Activated CD4-positive, alpha-beta memory T cell treated with anti-CD3 and anti-CD28 coated beads, Interleukin-2, amount 10 ng/mL, durations not matched to agents 7 days and 5 days (primary cell): ENCODE measurements at regions not wholly inside any gene's neighbourhood (a gene's known extent, or its start where the extent isn't known, plus 50 kb on each side); places are given as distances from the start of the nearest gene placed in this dataset.
"Not testable (repeated sequence)": the region's sequence is repeated elsewhere in the genome, so short reads cannot be mapped to it uniquely, and the experiment has no call there.

Experiments used
- CTCF ChIA-PET: fragments of 350-600 bp; sonication (Branson Sonifier 250); formaldehyde crosslinking; loops from one replicate; lab custom pipeline; 2021; ENCODE audit warnings: antibody characterized with exemption, inconsistent platforms; lab: Charles Lee
- POLR2A ChIA-PET: fragments of 350-600 bp; sonication (Branson Sonifier 250); formaldehyde crosslinking; loops from one replicate; lab custom pipeline; 2021; ENCODE audit warnings: antibody characterized with exemption; lab: Charles Lee
- DNase-seq: peaks from one replicate; pipeline ENCODE4 v3.0.0-alpha.2; 2020
- H3K27ac Mint-ChIP-seq: one replicate; pipeline ENCODE4 v1.8.0; 2021; ENCODE audit warnings: mild to moderate bottlenecking, mixed read lengths
- H3K27me3 Mint-ChIP-seq: one replicate; pipeline ENCODE4 v1.8.0; 2021; ENCODE audit warnings: mixed read lengths
- H3K36me3 Mint-ChIP-seq: one replicate; pipeline ENCODE4 v1.8.0; 2021; ENCODE audit warnings: low read depth, mixed read lengths
- H3K4me1 Mint-ChIP-seq: one replicate; pipeline ENCODE4 v1.8.0; 2021; ENCODE audit warnings: mixed read lengths
- H3K4me3 Mint-ChIP-seq: one replicate; pipeline ENCODE4 v1.8.0; 2021; ENCODE audit warnings: mild to moderate bottlenecking, mixed read lengths
- H3K9me3 Mint-ChIP-seq: one replicate; pipeline ENCODE4 v1.8.0; 2021; ENCODE audit warnings: mixed read lengths

- Mint-ChIP-seq H3K9me3 (peaks cover 10% of the 10 kb centered on the region), H3K4me1 (no peaks in the 10 kb centered on the region), H3K4me3 (no peak overlapping the region), H3K27me3 (no peaks in the 10 kb centered on the region), H3K27ac (no peak overlapping the region), H3K36me3 (no peaks in the 10 kb centered on the region)
- DNase-seq, result no peak
- ChIA-PET POLR2A (no interaction called here), CTCF (no interaction called here)
These were observed 840.4 kb upstream of the TENM4 start for GRCh38 chr11:80281194-80281593.

DNA sequence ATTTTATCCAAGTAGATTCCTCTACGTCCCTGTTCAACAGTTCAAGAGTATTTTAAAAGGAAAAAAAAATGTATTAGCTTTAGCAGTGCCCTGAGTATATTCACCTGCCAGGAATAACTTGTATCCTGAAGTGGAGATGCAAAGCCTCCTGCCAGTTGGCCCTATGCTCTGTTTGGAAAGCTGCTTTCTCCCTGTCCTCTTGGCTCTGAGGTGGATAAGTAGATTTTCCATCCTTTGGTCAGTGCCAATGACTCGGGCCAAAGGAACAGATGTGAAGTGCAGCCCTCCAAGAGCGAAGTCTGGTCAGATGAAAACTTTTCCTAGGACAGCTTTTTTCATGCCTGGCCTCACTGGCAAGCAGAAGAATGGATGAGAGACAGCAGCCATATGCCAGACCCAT is 839.9 kb upstream of the TENM4 start:
- H3K27ac Mint-ChIP-seq, result no peak overlapping the region

DNA sequence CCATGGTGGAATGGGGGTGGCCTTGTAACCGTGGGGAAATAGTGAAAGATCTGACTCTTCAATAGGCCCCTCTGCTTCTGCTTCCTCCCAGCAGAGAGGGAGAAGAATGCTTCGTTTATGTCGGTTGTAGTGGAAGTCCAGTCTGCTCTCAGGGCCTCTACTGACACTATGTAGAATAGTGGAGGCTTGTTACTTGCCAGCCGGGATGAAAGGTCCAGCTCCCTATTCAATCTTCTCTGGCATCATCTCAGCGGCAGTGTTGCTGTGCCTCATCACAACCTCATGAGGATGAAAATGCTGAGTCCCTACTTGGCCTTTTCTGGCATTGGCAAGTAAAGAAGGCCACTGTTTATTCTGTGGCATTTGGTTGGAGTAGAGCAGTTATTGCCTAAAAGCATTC is 820.9 kb upstream of the TENM4 start:
- no peaks in the 10 kb centered on the region for H3K27me3 Mint-ChIP-seq
- POLR2A ChIA-PET, result no interaction called here

More for the DNA sequence above, 839.9 kb upstream of the TENM4 start:
- POLR2A ChIA-PET, result no interaction called here
- DNase-seq, result no peak
- H3K27me3 Mint-ChIP-seq, result no peaks in the 10 kb centered on the region
- CTCF ChIA-PET, result no interaction called here
- peaks cover 10% of the 10 kb centered on the region for H3K9me3 Mint-ChIP-seq
- H3K36me3 Mint-ChIP-seq, result no peaks in the 10 kb centered on the region
- H3K4me1 Mint-ChIP-seq, result no peaks in the 10 kb centered on the region
- H3K4me3 Mint-ChIP-seq, result no peak overlapping the region

GRCh38 chr11:80257319-80258015 is 816.6 kb upstream of the TENM4 start:
- H3K27ac Mint-ChIP-seq, H3K36me3 Mint-ChIP-seq, H3K4me1 Mint-ChIP-seq, CTCF ChIA-PET, DNase-seq, H3K4me3 Mint-ChIP-seq, H3K27me3 Mint-ChIP-seq, POLR2A ChIA-PET: not testable (repeated sequence)
- peaks cover 16% of the 10 kb centered on the region for H3K9me3 Mint-ChIP-seq

More for the DNA sequence above, 820.9 kb upstream of the TENM4 start:
- Mint-ChIP-seq H3K4me1 (no peaks in the 10 kb centered on the region), H3K36me3 (no peaks in the 10 kb centered on the region), H3K27ac (no peak overlapping the region), H3K9me3 (peaks cover 15% of the 10 kb centered on the region), H3K4me3 (no peak overlapping the region)
- CTCF ChIA-PET, result no interaction called here
- no peak for DNase-seq

DNA sequence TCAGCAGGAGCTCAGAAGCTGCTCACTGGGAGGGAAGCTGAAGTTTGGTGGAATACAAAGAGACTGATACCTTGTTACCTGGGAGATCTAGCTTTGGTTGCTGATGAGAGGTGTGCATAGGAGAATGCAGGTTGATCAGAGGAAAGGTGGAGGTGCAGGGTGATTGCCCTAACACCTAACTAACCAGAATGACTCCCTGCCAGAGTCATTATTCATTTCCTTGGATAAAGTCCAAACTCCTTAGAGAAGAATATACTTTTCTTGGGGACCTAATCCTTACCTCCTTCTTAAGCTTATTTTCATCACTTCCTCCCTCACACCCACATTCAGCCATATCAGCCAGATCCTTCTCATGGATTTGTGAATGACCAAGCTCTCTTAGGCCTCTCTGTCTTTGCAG is 814.2 kb upstream of the TENM4 start:
- Mint-ChIP-seq H3K4me3 (no peak overlapping the region), H3K27me3 (no peaks in the 10 kb centered on the region), H3K27ac (no peak overlapping the region), H3K9me3 (peaks cover 19% of the 10 kb centered on the region), H3K4me1 (no peaks in the 10 kb centered on the region), H3K36me3 (no peaks in the 10 kb centered on the region)
- DNase-seq, result no peak
- ChIA-PET POLR2A (no interaction called here), CTCF (no interaction called here)

- no peak for DNase-seq
- no peaks in the 10 kb centered on the region for H3K4me1 Mint-ChIP-seq
- H3K27ac Mint-ChIP-seq, result no peak overlapping the region
- CTCF ChIA-PET, result no interaction called here
- H3K36me3 Mint-ChIP-seq, result no peaks in the 10 kb centered on the region
- H3K27me3 Mint-ChIP-seq, result no peaks in the 10 kb centered on the region
- H3K9me3 Mint-ChIP-seq, result peaks cover 12% of the 10 kb centered on the region
- H3K4me3 Mint-ChIP-seq, result no peak overlapping the region
- POLR2A ChIA-PET, result no interaction called here
These were observed 800.9 kb upstream of the TENM4 start for GRCh38 chr11:80241766-80242165.

DNA sequence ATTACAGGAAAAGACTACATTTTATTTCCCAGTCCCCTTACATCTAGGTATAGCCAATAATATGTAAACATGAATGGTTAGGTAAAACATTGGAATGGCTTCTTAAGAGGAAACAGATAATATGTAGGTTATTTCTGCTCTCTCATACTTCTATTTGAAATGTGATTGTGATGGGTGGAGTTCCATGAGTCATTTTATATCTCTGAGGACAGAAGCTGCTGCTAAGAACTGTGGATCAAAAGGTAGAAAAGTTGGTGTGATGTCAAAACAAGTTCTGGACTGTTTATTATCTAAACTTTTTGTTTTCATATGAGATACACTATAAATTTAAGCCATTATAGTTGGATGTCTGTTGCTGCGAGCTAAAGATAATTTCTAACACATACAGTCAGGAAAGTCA is 799.4 kb upstream of the TENM4 start:
- POLR2A ChIA-PET, result no interaction called here

GRCh38 chr11:80239217-80239616 is 798.4 kb upstream of the TENM4 start:
- no peaks in the 10 kb centered on the region for H3K4me1 Mint-ChIP-seq
- CTCF ChIA-PET, result no interaction called here

More for the DNA sequence above, 799.4 kb upstream of the TENM4 start:
- Mint-ChIP-seq H3K27ac (no peak overlapping the region), H3K9me3 (peaks cover 14% of the 10 kb centered on the region), H3K4me1 (no peaks in the 10 kb centered on the region), H3K27me3 (no peaks in the 10 kb centered on the region), H3K4me3 (no peak overlapping the region), H3K36me3 (no peaks in the 10 kb centered on the region)
- no peak for DNase-seq
- CTCF ChIA-PET, result no interaction called here

GRCh38 chr11:80227915-80228314 is 787.1 kb upstream of the TENM4 start:
- H3K27ac Mint-ChIP-seq, result no peak overlapping the region
- no peak for DNase-seq
- no peaks in the 10 kb centered on the region for H3K4me1 Mint-ChIP-seq

More at GRCh38 chr11:80239217-80239616, 798.4 kb upstream of the TENM4 start:
- no peak overlapping the region for H3K4me3 Mint-ChIP-seq
- no peak overlapping the region for H3K27ac Mint-ChIP-seq
- H3K9me3 Mint-ChIP-seq, result peaks cover 15% of the 10 kb centered on the region
- POLR2A ChIA-PET, result no interaction called here
- H3K36me3 Mint-ChIP-seq, result no peaks in the 10 kb centered on the region
- no peak for DNase-seq
- no peaks in the 10 kb centered on the region for H3K27me3 Mint-ChIP-seq

DNA sequence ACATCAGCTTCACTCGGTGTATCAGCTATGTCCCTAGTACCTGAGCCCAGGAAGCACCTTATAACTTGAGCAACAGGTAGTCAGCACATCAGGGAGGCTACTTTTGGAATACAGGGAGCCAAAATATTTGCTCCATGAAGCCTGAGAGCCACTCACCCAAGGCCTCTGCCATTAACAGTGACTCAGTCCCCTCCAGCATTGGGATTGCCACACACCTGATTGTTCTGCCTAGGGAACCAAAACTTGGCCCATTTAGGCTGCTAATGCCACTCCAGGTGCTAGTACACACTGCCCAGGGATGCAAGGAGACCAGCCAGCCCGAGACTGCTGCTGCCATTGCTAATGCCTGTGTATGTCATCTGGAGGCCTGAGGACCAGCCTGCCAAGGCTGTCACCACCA is 773.6 kb upstream of the TENM4 start:
- no peaks in the 10 kb centered on the region for H3K36me3 Mint-ChIP-seq
- CTCF ChIA-PET, result no interaction called here
- no peak for DNase-seq
- H3K9me3 Mint-ChIP-seq, result peaks cover 9% of the 10 kb centered on the region
- no peaks in the 10 kb centered on the region for H3K27me3 Mint-ChIP-seq
- no peak overlapping the region for H3K27ac Mint-ChIP-seq
- POLR2A ChIA-PET, result no interaction called here
- H3K4me1 Mint-ChIP-seq, result no peaks in the 10 kb centered on the region
- no peak overlapping the region for H3K4me3 Mint-ChIP-seq

More at GRCh38 chr11:80227915-80228314, 787.1 kb upstream of the TENM4 start:
- CTCF ChIA-PET, result no interaction called here
- H3K9me3 Mint-ChIP-seq, result peaks cover 6% of the 10 kb centered on the region
- no peaks in the 10 kb centered on the region for H3K27me3 Mint-ChIP-seq
- H3K4me3 Mint-ChIP-seq, result no peak overlapping the region
- POLR2A ChIA-PET, result no interaction called here
- H3K36me3 Mint-ChIP-seq, result no peaks in the 10 kb centered on the region

DNA sequence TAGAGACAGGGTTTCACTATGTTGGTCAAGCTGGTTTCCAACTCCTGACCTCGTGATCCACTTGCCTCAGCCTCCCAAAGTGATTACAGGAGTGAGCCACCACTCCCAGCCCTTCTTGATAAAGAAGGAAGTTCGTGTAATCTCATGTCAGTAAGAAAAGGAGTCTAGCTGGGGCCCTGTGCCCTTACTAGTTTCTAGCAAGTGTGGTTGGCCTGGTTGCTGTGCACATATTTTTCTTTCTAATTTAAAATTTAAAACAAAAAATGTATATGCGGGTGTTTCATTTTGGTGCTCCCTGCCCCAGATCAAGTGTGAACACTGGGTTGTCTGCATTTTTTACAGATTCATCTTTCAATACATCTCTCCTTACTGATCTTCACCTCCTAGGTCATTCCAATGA is 770.8 kb upstream of the TENM4 start:
- peaks cover 11% of the 10 kb centered on the region for H3K9me3 Mint-ChIP-seq
- no peak overlapping the region for H3K27ac Mint-ChIP-seq
- no peaks in the 10 kb centered on the region for H3K4me1 Mint-ChIP-seq
- no peak overlapping the region for H3K4me3 Mint-ChIP-seq
- DNase-seq, result no peak
- POLR2A ChIA-PET, result no interaction called here
- H3K36me3 Mint-ChIP-seq, result no peaks in the 10 kb centered on the region
- H3K27me3 Mint-ChIP-seq, result no peaks in the 10 kb centered on the region
- CTCF ChIA-PET, result no interaction called here

DNA sequence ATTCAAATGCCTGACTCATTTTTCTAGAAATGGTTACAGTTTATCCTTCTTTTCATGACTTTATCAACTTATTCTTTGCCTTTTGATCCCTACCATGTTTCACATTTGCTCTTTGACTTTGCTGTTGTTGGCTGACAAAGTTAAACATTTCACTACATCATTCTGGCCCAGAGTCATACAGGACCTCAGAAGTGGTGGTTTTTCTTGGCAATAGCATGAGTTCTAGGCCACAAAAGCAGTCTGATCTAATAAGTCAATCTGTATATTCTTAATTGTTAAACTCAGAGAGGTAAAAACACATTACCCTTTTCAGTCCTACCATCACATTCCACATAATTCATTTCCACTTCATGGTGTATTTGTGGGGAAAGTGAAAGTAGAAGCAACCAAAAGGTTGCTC is 763.2 kb upstream of the TENM4 start:
- no peak for DNase-seq
- Mint-ChIP-seq H3K27ac (no peak overlapping the region), H3K27me3 (no peaks in the 10 kb centered on the region), H3K36me3 (no peaks in the 10 kb centered on the region), H3K4me1 (no peaks in the 10 kb centered on the region), H3K4me3 (no peak overlapping the region), H3K9me3 (peaks cover 9% of the 10 kb centered on the region)
- CTCF ChIA-PET, result no interaction called here
- POLR2A ChIA-PET, result no interaction called here

DNA sequence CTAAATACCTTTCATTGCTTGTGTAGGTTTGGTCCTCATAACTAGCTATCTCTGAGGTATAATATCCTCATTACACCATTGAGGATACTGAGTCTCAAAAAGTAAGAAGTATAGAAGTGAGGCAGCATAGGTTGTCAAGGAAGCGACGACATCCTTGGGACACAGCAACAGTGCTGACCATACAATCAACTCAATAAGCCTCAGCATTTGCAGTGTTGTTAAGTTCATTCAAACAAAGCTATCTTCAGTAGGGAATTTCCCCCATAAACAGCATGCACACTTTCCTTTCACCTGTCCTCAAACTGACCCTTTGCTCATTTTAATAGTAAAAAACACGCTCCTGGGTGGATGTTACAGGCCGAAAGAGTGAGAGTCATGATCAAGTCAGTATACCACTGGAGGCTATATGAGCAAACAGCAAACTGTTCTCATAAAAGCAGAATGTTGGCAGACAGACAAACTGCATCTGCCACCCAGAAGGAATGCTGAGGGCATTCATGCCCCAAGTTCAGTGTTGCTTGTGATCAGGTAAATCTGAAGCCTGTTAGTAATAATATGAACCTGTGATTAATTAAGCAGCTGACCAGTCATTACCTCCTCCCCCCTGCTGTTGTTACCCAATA is 756.2 kb upstream of the TENM4 start:
- POLR2A ChIA-PET, result no interaction called here
- CTCF ChIA-PET, result no interaction called here
- peaks cover 17% of the 10 kb centered on the region for H3K9me3 Mint-ChIP-seq
- no peak overlapping the region for H3K4me3 Mint-ChIP-seq
- DNase-seq, result no peak
- no peaks in the 10 kb centered on the region for H3K4me1 Mint-ChIP-seq
- no peaks in the 10 kb centered on the region for H3K27me3 Mint-ChIP-seq
- no peak overlapping the region for H3K27ac Mint-ChIP-seq
- H3K36me3 Mint-ChIP-seq, result no peaks in the 10 kb centered on the region

DNA sequence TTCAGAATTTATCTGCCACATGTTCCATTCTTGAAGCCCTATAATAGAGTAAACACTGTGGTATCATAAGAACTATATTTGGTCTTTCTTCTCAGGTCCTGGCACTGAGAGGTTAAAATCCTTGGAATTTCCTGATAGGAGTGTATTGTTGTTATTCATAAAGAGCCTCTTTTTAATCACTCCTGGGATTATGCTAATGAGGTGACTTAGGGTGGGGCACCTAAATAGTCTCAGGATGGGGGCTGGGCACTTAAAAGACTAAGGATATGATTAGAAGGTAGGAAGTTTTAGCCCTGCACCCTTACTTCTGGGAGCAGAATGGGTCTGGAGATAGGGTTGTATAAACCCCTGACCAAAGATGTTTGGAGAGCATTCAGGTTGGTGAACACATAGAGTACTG is 755.2 kb upstream of the TENM4 start:
- Mint-ChIP-seq H3K4me1 (no peaks in the 10 kb centered on the region), H3K4me3 (no peak overlapping the region), H3K27me3 (no peaks in the 10 kb centered on the region), H3K36me3 (no peaks in the 10 kb centered on the region), H3K9me3 (peaks cover 19% of the 10 kb centered on the region), H3K27ac (no peak overlapping the region)
- DNase-seq, result no peak
- ChIA-PET CTCF (no interaction called here), POLR2A (no interaction called here)
